Endodermal cell (in vitro differentiated cells): ENCODE measurements at regions not wholly inside any gene's neighbourhood (a gene's known extent, or its start where the extent isn't known, plus 50 kb on each side); places are given as distances from the start of the nearest gene placed in this dataset.
A peak's percentile ranks its signal among the peaks of the same experiment; 100 is the strongest.
"Not testable (repeated sequence)": the region's sequence is repeated elsewhere in the genome, so short reads cannot be mapped to it uniquely, and the experiment has no call there.

ENCODE experiments used
- DNase-seq: peaks from one replicate; pipeline ENCODE4 v3.0.0-alpha.2; 2017
- H3K27ac ChIP-seq: 2 replicates; pipeline ENCODE4 v1.5.1; 2013; ENCODE audit warnings: mild to moderate bottlenecking, low read depth, low read length, moderate library complexity
- H3K27me3 ChIP-seq: 2 replicates; pipeline ENCODE4 v1.6.1; 2013; ENCODE audit warnings: mild to moderate bottlenecking, low read length, moderate library complexity; ENCODE audit not compliant: insufficient read depth, control insufficient read depth, poor library complexity, severe bottlenecking
- H3K36me3 ChIP-seq: 2 replicates; pipeline ENCODE4 v1.7.0; 2013; ENCODE audit warnings: mild to moderate bottlenecking, low read length, moderate library complexity; ENCODE audit not compliant: control insufficient read depth, insufficient read depth
- H3K4me1 ChIP-seq: one replicate; pipeline ENCODE4 v1.7.0; 2013; ENCODE audit warnings: low read length; ENCODE audit not compliant: control insufficient read depth, insufficient read depth
- H3K4me3 ChIP-seq: 2 replicates; pipeline ENCODE4 v1.5.1; 2013; ENCODE audit warnings: mild to moderate bottlenecking, low read length, moderate library complexity
- H3K9ac ChIP-seq: 2 replicates; pipeline ENCODE4 v1.6.1; 2013; ENCODE audit warnings: mild to moderate bottlenecking, low read length, moderate library complexity; ENCODE audit not compliant: poor library complexity, severe bottlenecking; ENCODE audit errors: extremely low read depth
- H3K9me3 ChIP-seq: 2 replicates; pipeline ENCODE4 v1.6.1; 2013; ENCODE audit warnings: mild to moderate bottlenecking, low read length, moderate library complexity; ENCODE audit not compliant: control insufficient read depth
- H3K27ac Mint-ChIP-seq: 2 replicates; pipeline ENCODE4 v1.8.0; 2020; ENCODE audit warnings: mixed read lengths
- H3K27me3 Mint-ChIP-seq: 2 replicates; pipeline ENCODE4 v1.8.0; 2021; ENCODE audit warnings: mild to moderate bottlenecking, mixed read lengths; ENCODE audit not compliant: insufficient read depth
- H3K36me3 Mint-ChIP-seq: 2 replicates; pipeline ENCODE4 v1.8.0; 2020; ENCODE audit warnings: low read depth, mixed read lengths
- H3K4me1 Mint-ChIP-seq: 2 replicates; pipeline ENCODE4 v1.8.0; 2020; ENCODE audit warnings: mixed read lengths
- H3K4me3 Mint-ChIP-seq: 2 replicates; pipeline ENCODE4 v1.8.0; 2020; ENCODE audit warnings: mild to moderate bottlenecking, moderate library complexity, mixed read lengths
- H3K9me3 Mint-ChIP-seq: 2 replicates; pipeline ENCODE4 v1.8.0; 2020; ENCODE audit warnings: mild to moderate bottlenecking, mixed read lengths
- CTCF ChIP-seq: fragments of 200-600 bp; sonication (generic); conservative IDR thresholded peaks from 2 replicates; pipeline ENCODE4 v1.5.0; 2021; ENCODE audit warnings: antibody characterized with exemption, mild to moderate bottlenecking
- WGBS, 2 experiments: methylation state at CpG; one replicate each; pipeline versions ENCODE4 v1.1.5 to v1.1.7; 2013; ENCODE audit warnings: missing lambda C conversion rate in 2 of 2, mixed read lengths in 1 of 2; ENCODE audit not compliant: insufficient coverage in 1 of 2, insufficient read length in 1 of 2; 5-methylcytosine and 5-hydroxymethylcytosine counted together

- H3K36me3 ChIP-seq, H3K4me3 ChIP-seq, H3K9me3 ChIP-seq, H3K27ac Mint-ChIP-seq, DNase-seq, H3K27me3 ChIP-seq, H3K4me1 Mint-ChIP-seq, H3K36me3 Mint-ChIP-seq, H3K27ac ChIP-seq, H3K9me3 Mint-ChIP-seq, H3K27me3 Mint-ChIP-seq, H3K9ac ChIP-seq, H3K4me1 ChIP-seq: not testable (repeated sequence)
- 93 to 100% methylated on average over 5 to 11 of the region's 12 CpGs for WGBS, 2 experiments
- H3K4me3 Mint-ChIP-seq = peak overlapping the region; percentile 59
Measured at GRCh38 chr3:195991243-195991642, 82.9 kb upstream of the TNK2 start.

GRCh38 chr3:195990841-195991174 lies 82.5 kb upstream of the TNK2 start:
- H3K27me3 ChIP-seq, H3K36me3 ChIP-seq, H3K9me3 ChIP-seq, H3K9me3 Mint-ChIP-seq, H3K4me1 Mint-ChIP-seq, DNase-seq, H3K36me3 Mint-ChIP-seq, H3K9ac ChIP-seq, H3K27me3 Mint-ChIP-seq, H3K4me1 ChIP-seq, H3K27ac Mint-ChIP-seq, H3K27ac ChIP-seq: not testable (repeated sequence)
- 83 to 84% methylated on average over 3 of the region's 7 CpGs for WGBS, 2 experiments
- peak overlapping the region; percentile 59 for H3K4me3 Mint-ChIP-seq
- peak overlapping the region; percentile 80 for H3K4me3 ChIP-seq

- peak overlapping the region; percentile 59 for H3K4me3 Mint-ChIP-seq
- not testable (repeated sequence) for H3K27me3 Mint-ChIP-seq, H3K27ac Mint-ChIP-seq, H3K36me3 ChIP-seq, H3K4me1 ChIP-seq, H3K9me3 Mint-ChIP-seq, H3K27ac ChIP-seq, H3K27me3 ChIP-seq, H3K4me1 Mint-ChIP-seq, H3K36me3 Mint-ChIP-seq, H3K9me3 ChIP-seq
- TF ChIP-seq CTCF = peak; percentile 21
- H3K9ac ChIP-seq = peak overlapping the region; percentile 44
- DNase-seq = peak; percentile 98
- WGBS, 2 experiments = 4 to 5% methylated on average over 27 to 75 of the region's 107 CpGs
- peak overlapping the region; percentile 80 for H3K4me3 ChIP-seq
Measured at GRCh38 chr3:195989921-195990840, 81.8 kb upstream of the TNK2 start.

- H3K27ac Mint-ChIP-seq, H3K9me3 Mint-ChIP-seq, H3K4me1 Mint-ChIP-seq, H3K36me3 Mint-ChIP-seq, H3K9me3 ChIP-seq, H3K36me3 ChIP-seq, H3K27me3 Mint-ChIP-seq, H3K4me1 ChIP-seq, H3K27ac ChIP-seq, H3K27me3 ChIP-seq: not testable (repeated sequence)
- peak; percentile 75 for DNase-seq
- Histone ChIP-seq H3K9ac (peak overlapping the region; percentile 34), H3K4me3 (peak overlapping the region; percentile 69)
- H3K4me3 Mint-ChIP-seq = peak overlapping the region; percentile 59
- 1% methylated on average over 21 of the region's 46 CpGs; no CpG with 5 or more reads in 1 of the 2 experiments for WGBS, 2 experiments
Measured at GRCh38 chr3:195989197-195989920, 81.0 kb upstream of the TNK2 start.

GRCh38 chr3:195988764-195989163 lies 80.4 kb upstream of the TNK2 start:
- H3K4me1 Mint-ChIP-seq, H3K27me3 Mint-ChIP-seq, H3K36me3 Mint-ChIP-seq, H3K27me3 ChIP-seq, H3K36me3 ChIP-seq, H3K9me3 ChIP-seq, H3K9me3 Mint-ChIP-seq, H3K9ac ChIP-seq, H3K4me1 ChIP-seq, DNase-seq, H3K27ac Mint-ChIP-seq, H3K27ac ChIP-seq: not testable (repeated sequence)
- peak overlapping the region; percentile 69 for H3K4me3 ChIP-seq
- WGBS, 2 experiments = 75% methylated on average over 4 of the region's 7 CpGs; no CpG with 5 or more reads in 1 of the 2 experiments
- peak overlapping the region; percentile 59 for H3K4me3 Mint-ChIP-seq

- H3K27ac ChIP-seq, H3K27me3 ChIP-seq, H3K36me3 Mint-ChIP-seq, H3K4me3 Mint-ChIP-seq, H3K9me3 ChIP-seq, H3K9ac ChIP-seq, DNase-seq, H3K4me1 ChIP-seq, H3K27me3 Mint-ChIP-seq, H3K4me1 Mint-ChIP-seq, H3K27ac Mint-ChIP-seq, H3K4me3 ChIP-seq, H3K9me3 Mint-ChIP-seq, H3K36me3 ChIP-seq: not testable (repeated sequence)
- WGBS, 2 experiments = 89% methylated on average over 2 of the region's 8 CpGs; no CpG with 5 or more reads in 1 of the 2 experiments
Measured at GRCh38 chr3:195987001-195987400, 78.7 kb upstream of the TNK2 start.
